Hematopoietic multipotent progenitor cell treated with erythropoietin and hydrocortisone succinate and interleukin-3 and kit ligand, for 17 days (in vitro differentiated cells): ENCODE measurements at regions not wholly inside any gene's neighbourhood (a gene's known extent, or its start where the extent isn't known, plus 50 kb on each side); places are given as distances from the start of the nearest gene placed in this dataset.
"Not testable (repeated sequence)": the region's sequence is repeated elsewhere in the genome, so short reads cannot be mapped to it uniquely, and the experiment has no call there.

Source experiments
- DNase-seq: peaks from one replicate; pipeline ENCODE4 v3.0.0-alpha.2; 2015; ENCODE audit warnings: low spot score

DNA sequence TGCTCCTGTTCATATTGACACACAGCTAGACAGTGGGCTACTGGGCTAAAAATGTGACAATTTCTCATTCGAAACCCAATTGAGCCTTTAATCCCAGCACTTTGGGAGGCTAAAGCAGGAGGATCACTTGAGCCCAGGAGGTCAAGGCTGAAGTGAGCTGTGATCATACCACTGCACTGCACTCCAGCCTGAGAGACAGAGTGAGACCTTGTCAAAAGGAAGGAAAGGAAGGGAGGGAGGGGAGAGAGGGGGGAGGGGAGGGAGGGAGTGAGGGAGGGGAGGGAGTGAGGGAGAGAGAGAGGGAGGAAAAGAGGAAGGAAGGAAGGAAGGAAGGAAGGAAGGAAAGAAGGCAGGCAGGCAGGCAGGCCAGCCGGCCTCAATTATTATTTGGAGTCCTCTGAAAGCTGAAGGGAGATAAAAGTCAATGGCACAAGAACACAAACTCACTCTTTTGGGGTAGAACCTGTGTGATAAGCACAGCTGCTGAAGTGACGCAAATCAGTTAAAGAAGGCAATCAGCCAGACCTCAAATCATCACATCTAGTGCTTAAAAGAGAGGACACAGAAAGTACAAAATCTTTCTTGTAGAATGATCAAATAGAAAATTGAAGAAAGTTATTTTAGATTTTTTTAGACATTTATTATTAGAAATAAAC is 98.1 kb downstream of the CCDC71L start:
- peak; percentile 15 for DNase-seq

GRCh38 chr7:106561666-106562411 is 99.1 kb downstream of the CCDC71L start:
- no peak for DNase-seq

DNA sequence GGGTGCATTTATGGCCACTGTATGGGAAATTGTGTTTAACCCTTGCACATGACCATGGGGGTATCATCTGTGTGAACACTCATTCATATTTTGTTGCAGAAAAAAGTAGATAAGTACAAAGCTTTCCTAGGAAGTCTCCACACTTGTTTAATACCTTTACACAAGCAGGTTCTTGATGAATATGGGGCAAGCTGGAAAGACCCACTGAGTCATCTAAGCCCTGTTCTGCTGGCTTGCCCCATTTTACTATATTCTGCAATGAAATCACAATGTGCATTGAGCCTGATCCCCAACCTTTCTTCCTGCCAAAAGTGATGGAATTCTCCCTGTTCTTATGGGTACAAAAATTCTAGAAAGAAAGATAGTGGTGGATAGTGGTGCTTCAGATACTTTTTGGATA is 99.8 kb downstream of the CCDC71L start:
- no peak for DNase-seq

DNA sequence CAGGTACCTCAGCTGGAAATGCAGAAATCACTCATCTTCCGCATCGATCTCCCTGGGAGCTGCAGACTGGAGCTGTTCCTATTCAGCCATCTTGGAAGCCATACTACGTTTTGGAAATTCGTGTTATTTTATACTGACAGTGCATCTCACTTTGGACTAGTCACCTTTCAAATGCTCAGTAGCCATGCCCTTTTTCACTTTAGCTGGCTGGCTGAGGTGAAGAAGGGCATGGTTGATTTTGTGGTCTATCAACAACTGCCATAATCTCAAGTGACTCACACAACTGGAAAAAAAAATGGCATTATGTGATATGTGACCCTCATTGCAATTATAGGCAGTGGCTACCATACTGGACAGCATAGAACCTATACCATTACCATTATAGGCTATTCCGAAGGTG is 100.5 kb downstream of the CCDC71L start:
- DNase-seq, result no peak

GRCh38 chr7:106556244-106556643 is 104.7 kb downstream of the CCDC71L start:
- DNase-seq, result not testable (repeated sequence)

DNA sequence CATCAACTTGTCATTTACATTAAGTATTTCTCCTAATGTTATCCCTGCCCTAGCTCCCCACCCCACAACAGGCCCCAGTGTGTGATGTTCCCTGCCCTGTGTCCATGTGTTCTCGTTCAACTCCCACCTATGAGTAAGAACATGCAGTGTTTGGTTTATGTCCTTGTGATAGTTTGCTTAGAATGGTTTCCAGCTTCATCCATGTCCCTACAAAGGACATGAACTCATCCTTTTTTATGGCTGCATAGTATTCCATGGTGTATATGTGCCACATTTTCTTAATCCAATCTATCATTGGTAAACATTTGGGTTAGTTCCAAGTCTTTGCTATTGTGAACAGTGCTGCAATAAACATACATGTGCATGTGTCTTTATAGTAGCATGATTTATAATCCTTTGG is 106.3 kb downstream of the CCDC71L start:
- not testable (repeated sequence) for DNase-seq

- no peak for DNase-seq
These were observed 107.5 kb downstream of the CCDC71L start for GRCh38 chr7:106553446-106553836.

DNA sequence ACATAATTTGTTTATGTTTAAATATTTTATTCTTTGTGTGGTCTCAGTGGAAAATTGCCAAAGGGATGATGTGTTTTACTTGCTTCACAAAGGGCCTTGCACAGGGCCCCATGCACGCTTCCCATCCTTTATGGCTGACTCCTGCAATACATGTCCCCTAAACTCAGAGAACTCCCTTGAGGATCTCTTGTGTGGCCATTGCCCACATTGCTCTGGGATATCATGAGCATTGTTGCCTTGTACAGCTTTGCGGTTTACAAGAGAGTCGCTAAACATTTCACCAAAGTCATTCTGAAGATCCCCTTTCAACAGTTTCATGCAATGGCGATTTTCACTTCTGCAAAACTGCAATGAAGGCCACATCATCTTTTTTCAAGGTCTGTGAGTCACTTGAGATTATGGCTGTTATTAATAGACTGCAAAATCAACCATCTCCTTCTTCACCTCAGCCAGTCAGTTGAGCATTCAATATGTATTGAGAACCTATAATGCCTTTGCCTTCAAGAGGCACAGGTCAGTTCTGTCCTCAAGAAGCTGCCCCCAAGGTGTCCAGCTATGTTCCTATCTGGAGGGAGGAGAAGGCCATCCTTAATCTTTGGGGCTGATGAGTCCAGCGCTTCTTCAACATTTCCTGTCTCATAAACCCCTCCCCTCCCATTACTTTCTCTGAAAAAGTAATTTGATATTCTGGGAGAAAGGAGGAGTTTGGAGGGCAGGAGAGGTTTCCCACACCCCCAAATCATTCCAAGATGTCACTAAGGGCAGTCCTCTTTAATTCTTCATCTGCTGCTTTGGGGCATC is 108.1 kb downstream of the CCDC71L start:
- DNase-seq, result no peak

GRCh38 chr7:106551936-106552335 is 109.0 kb downstream of the CCDC71L start:
- no peak for DNase-seq

- no peak for DNase-seq
These were observed 112.5 kb downstream of the CCDC71L start for GRCh38 chr7:106548491-106548890.

DNA sequence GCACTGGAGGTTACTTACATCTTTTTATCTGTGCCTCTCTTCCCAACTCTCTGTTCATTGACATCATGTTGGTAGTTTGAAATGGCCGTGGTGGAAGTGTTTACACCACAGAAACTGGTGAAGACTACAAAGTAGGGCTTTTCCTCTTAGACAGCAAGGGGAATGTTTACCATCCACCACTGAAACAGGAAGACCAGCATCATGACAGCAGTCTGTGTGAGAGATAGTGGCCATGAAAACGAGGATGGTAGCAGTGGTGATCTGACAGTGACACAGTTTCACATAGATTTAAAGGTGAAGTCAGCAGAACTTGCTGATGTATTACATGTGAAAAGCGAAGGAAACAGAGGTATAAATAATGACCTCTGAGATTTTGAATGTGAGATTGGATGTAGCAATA is 115.7 kb downstream of the CCDC71L start:
- DNase-seq, result no peak

GRCh38 chr7:106543221-106543757 is 117.7 kb downstream of the CCDC71L start:
- DNase-seq, result no peak

GRCh38 chr7:106542550-106543220 is 118.3 kb downstream of the CCDC71L start:
- peak; percentile 82 for DNase-seq

GRCh38 chr7:106538638-106539037 is 122.3 kb downstream of the CCDC71L start:
- DNase-seq, result no peak

GRCh38 chr7:106537119-106537518 is 123.8 kb downstream of the CCDC71L start:
- DNase-seq, result no peak

- no peak for DNase-seq
These were observed 124.9 kb downstream of the CCDC71L start for GRCh38 chr7:106536079-106536478.

DNA sequence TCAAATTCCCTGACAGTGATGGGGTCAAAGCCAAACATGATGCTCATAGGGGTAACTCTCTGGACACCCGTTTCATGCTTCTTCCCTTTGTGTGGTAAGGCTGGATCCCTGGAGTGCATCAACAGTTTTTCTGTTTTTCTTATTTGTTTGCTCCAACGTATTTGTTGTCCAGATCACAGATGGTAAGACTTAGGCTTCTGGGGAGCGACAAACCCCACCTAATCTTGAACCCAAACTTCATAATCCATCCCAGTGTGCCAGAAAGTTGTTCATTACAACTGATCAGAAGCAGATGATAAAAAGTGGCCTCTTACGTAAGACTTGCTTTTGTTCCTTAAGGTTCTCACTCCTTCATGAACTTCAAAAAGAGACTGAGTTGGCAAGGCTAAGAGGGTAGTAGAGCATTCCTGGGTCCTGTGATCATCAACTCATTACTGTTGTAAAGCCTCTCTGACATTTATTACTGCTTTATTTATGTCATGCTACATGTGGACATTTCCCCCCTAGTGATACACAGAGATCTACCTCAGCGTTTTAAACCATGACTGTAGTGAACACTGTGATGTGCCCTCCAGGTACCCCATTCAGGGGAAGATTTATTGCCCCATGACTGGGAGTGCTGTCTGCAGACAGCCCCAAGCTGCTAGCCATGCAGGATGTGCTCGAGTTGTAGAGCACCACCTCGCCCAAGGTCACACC is 125.6 kb downstream of the CCDC71L start:
- DNase-seq, result no peak

- DNase-seq, result no peak
These were observed 126.6 kb downstream of the CCDC71L start for GRCh38 chr7:106534271-106534846.

DNA sequence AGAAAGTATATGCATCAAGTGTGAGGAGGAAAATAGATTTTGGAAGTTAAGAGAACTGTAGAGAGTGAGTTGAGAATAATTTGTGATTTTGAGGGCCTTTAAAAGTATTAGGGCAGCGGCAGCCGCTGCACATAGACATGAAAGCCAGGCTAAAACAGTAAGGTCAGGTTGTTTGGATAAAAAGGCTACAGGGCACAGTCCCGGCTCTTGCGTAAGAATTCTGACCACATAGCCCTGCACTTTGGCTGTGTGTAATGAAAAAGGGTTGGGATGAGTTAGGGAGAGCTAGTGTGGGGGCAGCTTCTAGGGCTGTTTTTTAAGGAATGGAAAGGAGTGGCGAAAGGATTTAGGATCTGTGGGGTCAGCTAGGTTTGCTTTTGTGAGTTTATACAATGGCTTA is 130.8 kb downstream of the CCDC71L start:
- not testable (repeated sequence) for DNase-seq

GRCh38 chr7:106526617-106527016 is 134.3 kb downstream of the CCDC71L start:
- not testable (repeated sequence) for DNase-seq

- DNase-seq, result no peak
These were observed 136.3 kb downstream of the CCDC71L start for GRCh38 chr7:106524690-106525059.
